ENCODE measurements at regions not wholly inside any gene's neighbourhood (a gene's known extent, or its start where the extent isn't known, plus 50 kb on each side); places are given as distances from the start of the nearest gene placed in this dataset.

- DNase-seq = no peak
Measured at GRCh38 chr1:194184425-194184824, 998.0 kb upstream of the B3GALT2 start.

DNA sequence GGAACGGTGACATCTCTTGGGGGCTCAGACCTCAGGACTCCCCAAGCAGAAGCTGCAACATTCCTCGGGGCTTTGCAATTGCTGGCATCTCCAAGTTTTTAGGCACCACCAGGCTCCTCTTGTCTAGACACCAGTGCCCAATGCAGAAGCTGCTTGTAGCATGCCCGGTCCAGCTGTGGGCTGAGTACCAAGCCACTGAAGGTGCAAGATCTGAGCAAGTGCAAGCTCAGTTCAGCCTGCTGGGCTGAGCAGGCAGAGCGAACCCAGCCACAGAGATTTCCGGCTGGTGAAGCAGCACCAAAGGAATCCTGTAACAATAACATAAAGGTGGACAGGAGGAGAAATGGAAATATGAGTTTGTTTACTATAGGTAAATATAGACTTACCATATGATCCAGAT, 995.4 kb upstream of the B3GALT2 start:
- DNase-seq = no peak

- DNase-seq = no peak
Measured at GRCh38 chr1:194176212-194176611, 989.8 kb upstream of the B3GALT2 start.

- DNase-seq = no peak
Measured at GRCh38 chr1:194175251-194175650, 988.8 kb upstream of the B3GALT2 start.

- DNase-seq = no peak
Measured at GRCh38 chr1:194174528-194174927, 988.1 kb upstream of the B3GALT2 start.

GRCh38 chr1:194171596-194171995, 985.2 kb upstream of the B3GALT2 start:
- no peak for DNase-seq

DNA sequence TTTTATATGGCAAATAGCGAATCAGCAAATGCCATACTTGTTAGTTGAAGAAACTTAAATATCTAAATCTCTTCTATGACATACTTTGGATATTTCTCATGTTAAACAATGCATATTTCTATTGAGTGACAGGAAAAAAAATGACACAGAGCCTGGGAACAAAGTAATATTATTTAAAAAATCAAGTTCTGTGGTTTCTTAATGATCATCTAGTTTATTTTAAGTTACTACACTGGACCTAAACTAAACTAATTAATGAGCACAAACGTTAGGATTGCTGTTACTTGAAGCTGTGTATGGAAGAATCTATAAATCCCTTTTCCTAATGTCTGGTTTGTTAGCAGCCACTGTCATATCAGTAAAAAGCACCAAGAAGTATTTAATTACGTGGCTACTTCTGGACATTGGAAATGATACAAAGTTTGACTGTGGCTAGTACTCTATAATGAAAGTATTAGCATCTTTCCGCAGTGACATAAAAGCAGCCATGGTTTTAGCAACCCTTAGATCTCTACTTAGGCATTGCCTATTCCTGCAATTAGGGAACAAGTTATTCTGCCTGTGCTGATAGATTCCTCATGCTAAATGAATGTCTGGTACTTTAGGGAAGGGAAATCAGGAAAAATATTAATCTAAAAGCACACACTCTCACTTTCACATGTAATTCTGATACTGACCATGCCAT, 981.7 kb upstream of the B3GALT2 start:
- peak; percentile 53 for DNase-seq

- DNase-seq = no peak
Measured at GRCh38 chr1:194164755-194165154, 978.3 kb upstream of the B3GALT2 start.

DNA sequence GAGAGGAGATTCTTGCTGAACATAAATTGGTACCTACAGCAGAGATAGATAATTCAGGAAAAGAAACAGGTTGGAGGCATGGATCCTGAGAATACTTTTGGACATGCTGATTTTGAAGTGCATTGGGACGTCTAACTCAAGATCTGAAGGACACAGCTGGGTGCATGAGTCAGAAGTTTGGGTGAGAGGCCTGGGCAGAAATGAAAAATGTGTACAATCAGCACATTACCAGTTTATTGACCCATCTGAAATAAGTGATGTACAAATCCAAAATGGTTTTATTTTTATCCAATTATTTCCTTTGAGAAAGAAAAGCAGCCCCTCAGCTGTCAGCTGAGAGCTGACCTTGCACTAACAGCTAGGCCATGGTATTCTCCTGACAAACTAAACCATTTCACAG, 975.2 kb upstream of the B3GALT2 start:
- DNase-seq = no peak

DNA sequence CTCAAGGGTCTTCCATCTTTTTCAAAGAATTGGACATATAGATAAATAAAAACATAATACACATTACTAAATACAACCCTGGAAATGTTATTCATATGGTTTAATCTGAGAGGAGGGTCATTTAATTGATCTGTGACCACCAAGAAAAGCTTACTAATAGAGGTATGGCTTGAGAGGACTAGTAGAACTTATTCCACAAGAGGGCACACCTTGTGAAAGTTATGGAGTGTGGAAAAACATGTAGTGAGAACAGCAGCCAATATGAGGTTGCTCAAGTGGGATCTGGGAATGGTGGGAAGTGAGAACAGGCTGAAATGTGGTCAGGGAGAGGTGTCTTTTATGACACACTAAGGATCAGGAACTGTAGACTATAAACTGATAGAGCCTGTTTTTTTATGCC, 973.5 kb upstream of the B3GALT2 start:
- DNase-seq = peak; percentile 12

GRCh38 chr1:194155962-194156361, 969.5 kb upstream of the B3GALT2 start:
- no peak for DNase-seq

DNA sequence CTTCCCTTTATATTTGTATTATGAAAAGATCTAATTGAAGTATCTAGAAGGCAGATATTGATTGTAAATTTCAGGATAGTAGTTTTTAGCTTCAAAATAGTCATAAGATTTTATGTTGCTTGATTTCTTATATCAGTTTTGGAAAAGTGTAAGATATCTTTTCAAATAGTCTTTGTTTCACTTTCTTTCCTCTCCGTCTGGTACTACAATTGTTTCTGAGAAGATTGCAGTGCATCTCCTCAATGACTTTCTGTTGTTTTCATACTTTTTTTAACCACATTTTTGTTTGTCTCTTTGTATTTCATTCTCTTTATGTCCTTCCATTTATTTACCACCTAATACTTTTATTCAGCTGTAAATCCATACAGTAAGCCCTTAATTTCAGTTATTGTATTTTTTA, 964.6 kb upstream of the B3GALT2 start:
- no peak for DNase-seq

DNA sequence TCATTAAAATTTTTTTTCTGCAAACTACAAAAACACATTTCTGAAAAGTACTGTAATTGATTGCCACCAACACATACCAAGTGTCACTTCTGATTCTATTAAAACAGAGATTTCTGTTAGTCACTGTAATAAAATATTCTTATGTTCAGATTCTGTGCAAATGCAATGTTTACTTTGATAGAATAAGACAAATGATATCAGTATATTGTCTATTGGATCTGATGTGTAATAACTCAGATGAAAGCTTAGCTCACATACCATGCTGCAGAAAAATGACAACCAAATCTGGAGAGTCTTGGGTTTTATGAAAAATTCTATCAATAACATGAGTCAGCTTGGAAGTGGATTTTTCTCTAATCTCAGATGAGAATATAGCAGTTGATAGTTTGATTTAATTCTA, 963.8 kb upstream of the B3GALT2 start:
- no peak for DNase-seq

DNA sequence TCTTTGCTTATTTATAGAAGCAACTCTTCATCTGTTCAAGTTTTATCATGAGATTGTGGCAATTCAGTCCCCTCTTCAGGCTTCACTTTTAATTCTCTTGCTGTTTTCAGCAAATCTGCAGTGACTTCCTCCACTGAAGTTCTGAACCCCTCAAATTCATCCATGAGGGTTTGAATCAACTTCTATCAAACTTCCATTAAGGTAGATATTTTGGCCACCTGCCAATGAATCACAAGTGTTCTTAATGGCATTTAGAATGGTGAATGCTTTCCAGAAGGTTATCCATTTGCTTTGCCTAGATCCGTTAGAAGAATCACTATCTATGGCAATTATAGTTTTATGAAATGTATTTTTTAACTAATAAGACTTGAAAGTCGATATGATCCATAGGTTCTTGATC, 946.7 kb upstream of the B3GALT2 start:
- no peak for DNase-seq

DNA sequence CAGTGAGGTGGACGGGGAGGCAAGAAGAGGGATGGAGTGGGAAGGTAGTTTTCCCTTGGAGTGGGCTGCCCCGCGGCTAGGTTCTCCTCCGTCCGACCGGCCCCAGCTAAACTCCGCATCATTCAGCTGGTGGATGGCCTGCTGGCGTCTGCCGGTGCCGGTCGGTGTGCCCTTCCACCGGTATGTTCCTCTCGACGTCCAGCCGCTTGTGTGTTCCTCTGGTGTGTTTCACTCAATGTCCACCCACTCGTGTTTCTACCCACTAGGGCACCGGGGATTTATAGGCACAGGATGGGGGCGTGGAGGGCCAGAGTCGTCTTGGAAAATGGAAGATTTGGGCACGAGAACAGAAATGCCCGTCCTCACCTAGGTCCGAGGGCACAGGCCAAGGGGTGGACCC, 931.7 kb upstream of the B3GALT2 start:
- no peak for DNase-seq

GRCh38 chr1:194117582-194117981, 931.2 kb upstream of the B3GALT2 start:
- no peak for DNase-seq

DNA sequence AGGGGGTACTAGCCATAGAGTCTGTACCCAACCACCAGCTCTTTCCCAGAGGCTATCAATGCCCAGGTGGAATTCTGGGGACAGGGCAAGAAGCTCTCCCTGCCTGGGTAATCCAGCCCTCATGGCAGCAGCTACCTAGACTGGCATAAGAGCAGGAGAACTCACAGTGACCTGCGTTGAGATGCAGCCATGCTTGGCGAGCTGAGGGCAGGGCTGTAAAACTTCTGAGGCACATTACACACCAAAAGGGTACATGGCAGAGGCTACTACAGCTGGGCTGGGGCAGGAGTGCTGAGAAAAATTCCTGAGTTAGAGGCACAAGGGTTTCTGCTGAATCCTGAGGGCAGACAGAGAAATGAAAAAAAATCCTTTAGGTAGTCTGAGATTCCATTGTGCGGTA, 927.9 kb upstream of the B3GALT2 start:
- DNase-seq = no peak

- DNase-seq = no peak
Measured at GRCh38 chr1:194105381-194105780, 919.0 kb upstream of the B3GALT2 start.

DNA sequence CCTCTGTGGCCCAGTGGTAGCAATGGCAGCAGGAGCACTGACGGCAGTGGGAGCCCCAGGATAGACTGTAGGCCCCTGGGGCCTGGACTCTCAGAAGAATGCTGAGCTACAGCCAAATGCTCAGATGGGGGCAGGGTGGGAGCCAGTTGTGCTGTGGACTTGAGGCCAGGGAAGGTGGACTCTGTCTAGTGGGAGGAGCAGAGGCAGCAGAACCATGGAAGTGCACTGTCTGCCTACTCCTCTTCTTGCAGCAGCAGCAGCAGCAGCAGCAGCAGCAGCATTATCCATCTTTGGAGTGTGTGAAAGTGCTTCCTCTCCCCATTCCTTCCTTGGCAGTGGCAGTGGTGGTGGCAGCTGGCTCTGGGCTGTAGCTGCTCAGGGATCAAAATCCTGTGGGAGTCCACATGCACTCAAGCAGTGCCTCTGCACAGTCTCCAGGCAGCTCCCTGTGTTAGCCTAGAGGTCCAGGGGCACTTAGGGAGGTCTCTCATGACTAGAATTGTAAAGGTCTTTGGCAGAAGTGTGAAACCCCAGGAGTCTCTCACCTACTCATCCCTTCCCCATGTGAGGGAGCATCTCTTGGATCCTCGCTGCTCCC, 917.9 kb upstream of the B3GALT2 start:
- DNase-seq = no peak

DNA sequence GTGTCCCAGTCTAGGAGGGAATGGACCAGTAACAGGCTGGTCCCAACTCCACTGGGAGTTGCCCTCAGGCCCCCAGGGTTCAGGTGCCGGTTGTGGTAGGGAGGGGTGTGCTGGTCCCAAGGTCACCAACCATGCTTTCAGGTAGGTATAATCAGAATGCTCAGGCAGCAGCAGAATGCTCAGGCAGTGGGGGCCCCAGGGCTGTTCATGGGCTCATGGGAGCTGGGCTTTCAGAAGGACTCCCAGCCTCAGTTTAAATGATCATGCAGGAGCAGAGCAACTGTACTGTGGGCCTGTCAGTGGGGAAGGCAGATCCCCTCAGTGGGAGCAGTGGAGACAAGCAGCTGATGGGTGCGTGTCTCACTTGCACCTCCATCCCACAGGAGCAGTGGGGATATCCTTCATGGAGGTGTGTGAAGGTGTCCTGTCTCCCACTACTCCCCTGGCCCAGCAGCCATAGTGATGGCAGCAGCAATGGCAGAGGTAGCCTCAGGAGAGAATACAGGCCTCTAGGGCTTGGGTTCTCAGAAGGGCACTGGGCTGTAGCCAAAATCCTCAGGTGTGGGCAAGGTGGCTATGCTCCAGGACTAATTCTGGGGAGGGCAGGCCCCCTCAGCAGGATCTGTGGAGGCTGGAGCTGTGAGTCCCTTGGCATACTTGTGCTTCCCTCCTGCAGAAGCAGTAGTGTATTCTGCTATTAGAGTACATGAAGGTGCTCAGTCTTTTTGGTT, 917.3 kb upstream of the B3GALT2 start:
- DNase-seq = no peak

- DNase-seq = no peak
Measured at GRCh38 chr1:194103101-194103500, 916.7 kb upstream of the B3GALT2 start.

- DNase-seq = peak; percentile 12
Measured at GRCh38 chr1:194102607-194103006, 916.2 kb upstream of the B3GALT2 start.

DNA sequence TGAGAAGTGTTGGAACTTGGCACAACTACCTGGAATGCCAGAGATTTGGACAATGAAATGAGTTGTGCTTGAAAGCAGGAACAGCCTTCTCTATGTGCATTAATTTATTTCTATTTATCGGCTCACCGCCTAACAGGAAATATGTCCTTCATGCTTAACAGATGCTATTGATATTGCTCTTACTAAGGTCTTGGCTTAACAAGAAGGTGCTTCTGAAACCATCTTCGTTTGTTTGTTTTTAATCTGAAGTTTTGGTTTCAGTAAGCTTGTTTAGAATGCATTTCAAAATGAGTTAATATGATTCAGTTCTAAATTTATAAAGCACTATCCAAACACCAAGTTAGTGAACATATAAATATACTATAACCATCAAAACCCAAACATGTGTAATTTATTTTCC, 898.3 kb upstream of the B3GALT2 start:
- no peak for DNase-seq

- DNase-seq = no peak
Measured at GRCh38 chr1:194081444-194081843, 895.0 kb upstream of the B3GALT2 start.
